ENCODE measurements at regions not wholly inside any gene's neighbourhood (a gene's known extent, or its start where the extent isn't known, plus 50 kb on each side); places are given as distances from the start of the nearest gene placed in this dataset.
"Not testable (repeated sequence)": the region's sequence is repeated elsewhere in the genome, so short reads cannot be mapped to it uniquely, and the experiment has no call there.

DNA sequence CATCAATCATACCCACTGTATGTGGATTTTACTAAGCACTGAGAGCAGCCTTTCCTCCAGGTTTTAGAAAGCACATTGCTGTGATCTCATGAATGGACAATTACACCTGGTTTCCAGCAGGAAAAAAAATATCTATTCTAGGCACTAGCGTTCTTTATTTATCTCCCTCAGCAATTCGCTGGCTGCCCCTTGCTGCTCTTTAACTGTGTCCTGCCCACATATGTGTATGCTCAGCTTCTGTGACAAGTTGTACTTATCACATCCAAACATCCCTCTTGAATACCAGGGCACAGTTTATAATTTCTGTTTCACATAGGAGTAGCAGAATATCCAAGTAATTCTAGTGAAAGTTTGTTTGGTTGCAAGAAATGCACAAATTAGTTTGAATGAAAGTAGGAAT lies 146.8 kb downstream of the USP46 start:
- no peak for DNase-seq
- peaks cover 3% of the 10 kb centered on the region for H3K4me1 ChIP-seq (ENCODE audit: control insufficient read depth, insufficient read depth, low read length)
- no peaks in the 10 kb centered on the region for H3K27me3 ChIP-seq (ENCODE audit: control insufficient read depth, insufficient read depth)
- intact Hi-C loops (cut with DNase I) = no loop called here
- H3K27ac ChIP-seq (ENCODE audit: low read length) = no peak overlapping the region
- no peak for ATAC-seq
- no peaks in the 10 kb centered on the region for H3K9me3 ChIP-seq (ENCODE audit: control insufficient read depth, low read length)
- H3K4me3 ChIP-seq (ENCODE audit: low read length) = no peak overlapping the region
- 17% methylated on average over 2 of the region's 2 CpGs for WGBS

DNA sequence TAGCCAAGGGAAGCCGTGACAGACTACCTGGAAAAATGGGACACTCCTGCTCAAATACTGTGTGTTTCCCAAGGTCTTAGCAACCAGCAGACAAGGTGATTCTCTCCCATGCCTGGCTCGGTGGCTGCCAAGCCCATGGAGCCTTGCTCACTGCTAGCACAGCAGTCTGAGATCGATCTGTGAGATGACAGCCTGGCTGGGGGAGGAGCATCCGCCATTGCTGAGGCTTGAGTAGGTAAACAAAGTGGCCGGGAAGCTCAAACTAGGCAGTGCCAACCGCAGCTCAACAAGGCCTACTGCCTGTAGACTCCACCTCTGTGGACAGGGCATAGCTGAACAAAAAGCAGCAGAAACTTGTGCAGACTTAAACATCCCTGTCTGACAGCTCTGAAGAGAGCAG lies 137.0 kb downstream of the USP46 start:
- H3K4me3 ChIP-seq (ENCODE audit: low read length); H3K4me1 ChIP-seq (ENCODE audit: control insufficient read depth, insufficient read depth, low read length); H3K27ac ChIP-seq (ENCODE audit: low read length); H3K9me3 ChIP-seq (ENCODE audit: control insufficient read depth, low read length); H3K27me3 ChIP-seq (ENCODE audit: control insufficient read depth, insufficient read depth); ATAC-seq; intact Hi-C loops (cut with DNase I): not testable (repeated sequence)
- peak in 1 of 3 donors; percentile 35 for DNase-seq
- 76% methylated on average over 6 of the region's 6 CpGs for WGBS

DNA sequence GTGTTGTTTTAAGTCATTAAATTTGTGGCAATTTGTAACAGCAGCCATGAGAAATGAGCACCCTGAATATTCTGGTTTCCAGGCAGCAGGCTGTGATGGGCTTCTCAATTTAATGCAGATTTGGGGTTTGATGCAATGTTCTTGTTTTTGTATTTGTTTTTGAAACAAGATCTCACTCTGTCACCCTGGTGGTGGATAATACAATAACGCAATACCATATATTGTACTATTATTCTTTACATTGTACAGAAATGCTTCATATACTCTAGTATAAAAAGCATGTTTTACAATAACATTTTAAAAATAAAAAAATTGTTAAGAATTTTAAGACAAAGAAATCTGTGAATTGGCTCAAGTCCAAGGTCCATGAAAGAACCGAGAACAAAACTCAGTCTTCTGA lies 129.1 kb downstream of the USP46 start:
- Histone ChIP-seq H3K9me3 (ENCODE audit: control insufficient read depth, low read length) (no peaks in the 10 kb centered on the region), H3K4me1 (ENCODE audit: control insufficient read depth, insufficient read depth, low read length) (no peaks in the 10 kb centered on the region), H3K27me3 (ENCODE audit: control insufficient read depth, insufficient read depth) (no peaks in the 10 kb centered on the region), H3K27ac (ENCODE audit: low read length) (no peak overlapping the region), H3K4me3 (ENCODE audit: low read length) (no peak overlapping the region)
- no peak for DNase-seq
- 74% methylated on average over 2 of the region's 2 CpGs for WGBS
- intact Hi-C loops (cut with DNase I) = loop anchor here in 1 of 4 donors (10.0 kb wide), 1 partner anchor 455 kb away; no protein-coding TSS in a partner anchor
- no peak for ATAC-seq

DNA sequence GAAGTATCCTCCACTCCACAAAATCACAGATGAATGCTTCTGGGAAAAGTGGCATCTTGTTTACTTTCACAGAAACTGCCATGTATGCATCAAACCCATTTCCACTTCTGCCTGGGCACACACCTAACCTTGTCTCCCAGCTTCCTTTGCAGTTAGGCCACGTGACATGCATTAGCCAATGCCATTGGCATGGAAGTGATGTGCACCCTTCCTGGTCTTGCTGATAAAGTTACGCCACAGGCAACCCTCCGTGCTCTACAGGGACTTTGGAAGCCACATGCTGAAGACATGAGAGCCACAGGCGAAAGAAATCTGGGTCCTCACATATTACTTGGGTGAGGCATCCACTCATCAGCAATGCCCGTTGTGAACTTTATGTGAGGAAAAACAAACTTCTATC lies 123.3 kb downstream of the USP46 start:
- H3K27me3 ChIP-seq (ENCODE audit: control insufficient read depth, insufficient read depth) = no peaks in the 10 kb centered on the region
- no peak overlapping the region for H3K27ac ChIP-seq (ENCODE audit: low read length)
- no peak for ATAC-seq
- intact Hi-C loops (cut with DNase I) = loop anchor here in 1 of 4 donors (10.0 kb wide), 1 partner anchor 449 kb away; no protein-coding TSS in a partner anchor
- 86% methylated on average over 5 of the region's 5 CpGs for WGBS
- DNase-seq = no peak
- H3K9me3 ChIP-seq (ENCODE audit: control insufficient read depth, low read length) = no peaks in the 10 kb centered on the region
- H3K4me1 ChIP-seq (ENCODE audit: control insufficient read depth, insufficient read depth, low read length) = no peaks in the 10 kb centered on the region
- no peak overlapping the region for H3K4me3 ChIP-seq (ENCODE audit: low read length)

Measured in right cardiac atrium (tissue), 5 donors.